ENCODE measurements at regions not wholly inside any gene's neighbourhood (a gene's known extent, or its start where the extent isn't known, plus 50 kb on each side); places are given as distances from the start of the nearest gene placed in this dataset.
"Not testable (repeated sequence)": the region's sequence is repeated elsewhere in the genome, so short reads cannot be mapped to it uniquely, and the experiment has no call there.

DNA sequence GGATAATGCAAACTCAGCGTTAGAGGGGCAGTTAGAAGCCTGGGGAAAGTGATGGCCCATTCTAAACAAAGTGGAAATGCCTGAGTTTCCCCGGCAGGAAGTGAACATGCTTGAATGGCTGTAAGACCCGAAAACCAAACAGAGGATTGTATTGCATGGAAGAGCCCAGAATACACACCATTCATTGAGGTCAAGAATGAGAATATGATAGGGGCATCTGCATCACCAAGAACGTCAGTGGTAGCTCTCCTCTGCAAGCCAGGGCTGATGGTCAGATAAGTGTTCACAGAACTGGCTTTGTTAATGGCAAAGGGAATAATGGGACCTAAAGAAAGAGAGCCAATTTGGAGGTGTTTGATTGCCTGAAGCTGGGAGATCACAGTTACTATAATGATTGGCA is 663.4 kb downstream of the KHDRBS2 start:
- Histone ChIP-seq H3K27me3 (no peaks in the 10 kb centered on the region), H3K4me3 (no peak overlapping the region), H3K36me3 (no peaks in the 10 kb centered on the region), H3K4me1 (no peaks in the 10 kb centered on the region), H3K27ac (no peak overlapping the region), H3K9me3 (peaks cover 0 to 6% (median 0%) of the 10 kb centered on the region in 4 donors)
- WGBS, 5 donors = 61 to 69% (median 63%) methylated on average over 4 of the region's 4 CpGs
- DNase-seq = no peak
- intact Hi-C loops (cut with DNase I; ENCODE audit: low total_unique reads) = no loop called here
- TF ChIP-seq POLR2AphosphoS5 (IDR thresholded peaks at IDR 0.05) (no peak), EP300 (IDR thresholded peaks at IDR 0.05) (no peak), POLR2A (IDR thresholded peaks at IDR 0.05) (no peak)
- TF ChIP-seq, protein P1, sequence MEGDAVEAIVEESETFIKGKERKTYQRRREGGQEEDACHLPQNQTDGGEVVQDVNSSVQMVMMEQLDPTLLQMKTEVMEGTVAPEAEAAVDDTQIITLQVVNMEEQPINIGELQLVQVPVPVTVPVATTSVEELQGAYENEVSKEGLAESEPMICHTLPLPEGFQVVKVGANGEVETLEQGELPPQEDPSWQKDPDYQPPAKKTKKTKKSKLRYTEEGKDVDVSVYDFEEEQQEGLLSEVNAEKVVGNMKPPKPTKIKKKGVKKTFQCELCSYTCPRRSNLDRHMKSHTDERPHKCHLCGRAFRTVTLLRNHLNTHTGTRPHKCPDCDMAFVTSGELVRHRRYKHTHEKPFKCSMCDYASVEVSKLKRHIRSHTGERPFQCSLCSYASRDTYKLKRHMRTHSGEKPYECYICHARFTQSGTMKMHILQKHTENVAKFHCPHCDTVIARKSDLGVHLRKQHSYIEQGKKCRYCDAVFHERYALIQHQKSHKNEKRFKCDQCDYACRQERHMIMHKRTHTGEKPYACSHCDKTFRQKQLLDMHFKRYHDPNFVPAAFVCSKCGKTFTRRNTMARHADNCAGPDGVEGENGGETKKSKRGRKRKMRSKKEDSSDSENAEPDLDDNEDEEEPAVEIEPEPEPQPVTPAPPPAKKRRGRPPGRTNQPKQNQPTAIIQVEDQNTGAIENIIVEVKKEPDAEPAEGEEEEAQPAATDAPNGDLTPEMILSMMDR (IDR thresholded peaks at IDR 0.05) = no peak

DNA sequence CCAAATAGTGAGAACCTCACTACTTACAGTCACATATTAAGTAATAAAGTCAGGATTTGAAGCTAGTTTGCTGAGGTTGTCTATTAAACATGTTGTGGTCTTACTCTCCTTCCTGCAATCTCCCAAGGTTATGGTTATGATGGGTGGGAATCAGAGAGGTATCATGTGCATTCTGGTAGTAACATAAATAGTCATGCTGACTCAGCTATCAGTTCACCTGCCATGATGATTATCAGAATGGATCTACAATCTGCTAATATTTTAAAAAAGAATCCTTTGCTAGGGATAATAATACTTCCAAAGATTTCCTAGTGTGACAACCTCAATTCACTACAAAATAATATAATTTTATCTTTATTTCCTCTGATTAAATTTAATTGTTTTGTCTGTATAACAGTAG is 671.9 kb downstream of the KHDRBS2 start:
- no peak for TF ChIP-seq POLR2AphosphoS5 (IDR thresholded peaks at IDR 0.05)
- no peak for TF ChIP-seq POLR2A (IDR thresholded peaks at IDR 0.05)
- TF ChIP-seq EP300 (IDR thresholded peaks at IDR 0.05) = no peak
- TF ChIP-seq, protein P1 (IDR thresholded peaks at IDR 0.05) = no peak
- no peak for DNase-seq
- Histone ChIP-seq H3K4me1 (no peaks in the 10 kb centered on the region), H3K4me3 (no peak overlapping the region), H3K9me3 (peaks cover 0 to 1% (median 0%) of the 10 kb centered on the region in 4 donors), H3K27me3 (no peaks in the 10 kb centered on the region), H3K27ac (no peak overlapping the region), H3K36me3 (no peaks in the 10 kb centered on the region)
- intact Hi-C loops (cut with DNase I; ENCODE audit: low total_unique reads) = no loop called here

DNA sequence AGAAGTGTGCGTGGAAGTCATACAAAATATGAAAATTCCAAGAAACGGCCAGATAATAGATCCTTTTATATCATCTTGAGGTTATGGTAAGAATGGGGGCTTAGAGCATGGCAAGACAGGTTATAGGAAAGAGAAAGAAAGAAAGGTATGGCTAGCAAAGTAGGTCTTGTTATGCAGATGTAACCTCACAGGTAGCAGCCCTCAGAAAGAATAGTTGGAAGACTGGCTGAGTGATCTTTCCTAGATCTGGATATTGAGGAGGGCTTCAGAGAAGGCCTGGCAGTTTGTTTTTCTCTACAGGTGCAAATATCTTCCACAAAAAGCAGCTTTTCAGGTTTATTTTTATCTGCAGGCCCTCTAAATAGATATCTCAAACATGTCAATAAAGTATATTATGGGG is 679.5 kb downstream of the KHDRBS2 start:
- no peak overlapping the region for H3K27ac ChIP-seq
- no peak overlapping the region for H3K4me3 ChIP-seq
- intact Hi-C loops (cut with DNase I; ENCODE audit: low total_unique reads) = no loop called here
- WGBS, 5 donors = 74 to 89% (median 82%) methylated on average over 2 of the region's 2 CpGs
- no peak for DNase-seq
- H3K36me3 ChIP-seq = no peaks in the 10 kb centered on the region
- no peaks in the 10 kb centered on the region for H3K27me3 ChIP-seq
- peaks cover 0 to 4% (median 0%) of the 10 kb centered on the region in 4 donors for H3K9me3 ChIP-seq
- TF ChIP-seq, protein P1 (IDR thresholded peaks at IDR 0.05) = no peak
- TF ChIP-seq EP300 (IDR thresholded peaks at IDR 0.05) (no peak), POLR2A (IDR thresholded peaks at IDR 0.05) (no peak), POLR2AphosphoS5 (IDR thresholded peaks at IDR 0.05) (no peak)
- no peaks in the 10 kb centered on the region for H3K4me1 ChIP-seq

DNA sequence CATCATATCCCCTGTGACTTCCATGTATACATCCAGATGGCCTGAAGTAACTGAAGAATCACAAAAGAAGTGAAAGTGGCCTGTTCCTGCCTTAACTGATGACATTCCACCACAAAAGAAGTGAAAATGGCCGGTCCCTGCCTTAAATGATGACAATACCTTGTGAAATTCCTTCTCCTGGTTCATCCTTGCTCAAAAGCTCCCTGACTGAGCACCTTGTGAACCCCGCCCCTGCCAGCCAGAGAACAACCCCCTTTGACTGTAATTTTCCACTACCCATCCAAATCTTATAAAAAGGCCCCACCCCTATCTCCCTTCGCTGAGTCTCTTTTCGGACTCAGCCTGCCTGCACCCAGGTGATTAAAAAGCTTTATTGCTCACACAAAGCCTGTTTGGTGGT is 680.2 kb downstream of the KHDRBS2 start:
- H3K27me3 ChIP-seq; H3K4me1 ChIP-seq; DNase-seq; intact Hi-C loops (cut with DNase I; ENCODE audit: low total_unique reads); H3K4me3 ChIP-seq; H3K27ac ChIP-seq; H3K36me3 ChIP-seq; H3K9me3 ChIP-seq: not testable (repeated sequence)
- 73 to 84% (median 77%) methylated on average over 4 of the region's 4 CpGs for WGBS, 5 donors

DNA sequence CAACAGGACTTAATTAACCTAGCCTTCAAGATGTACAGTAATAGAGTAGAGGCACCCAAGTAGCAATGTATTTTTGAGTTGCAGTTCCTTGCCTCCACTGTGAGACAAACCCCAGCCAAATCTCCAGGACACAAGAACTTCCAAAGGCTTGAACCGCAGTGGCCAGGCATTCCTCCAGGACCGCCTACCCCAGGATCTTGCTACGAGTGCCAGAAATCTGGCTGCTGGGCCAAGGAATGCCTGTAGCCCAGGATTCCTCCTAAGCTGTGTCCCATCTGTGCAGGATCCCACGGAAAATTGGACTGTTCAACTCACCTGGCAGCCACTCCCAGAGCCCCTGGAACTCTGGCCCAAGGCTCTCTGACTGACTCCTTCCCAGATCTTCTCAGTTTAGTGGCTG is 683.9 kb downstream of the KHDRBS2 start:
- intact Hi-C loops (cut with DNase I; ENCODE audit: low total_unique reads); H3K27ac ChIP-seq: not testable (repeated sequence)
- WGBS, 5 donors = 67 to 89% (median 85%) methylated on average over 4 of the region's 4 CpGs

DNA sequence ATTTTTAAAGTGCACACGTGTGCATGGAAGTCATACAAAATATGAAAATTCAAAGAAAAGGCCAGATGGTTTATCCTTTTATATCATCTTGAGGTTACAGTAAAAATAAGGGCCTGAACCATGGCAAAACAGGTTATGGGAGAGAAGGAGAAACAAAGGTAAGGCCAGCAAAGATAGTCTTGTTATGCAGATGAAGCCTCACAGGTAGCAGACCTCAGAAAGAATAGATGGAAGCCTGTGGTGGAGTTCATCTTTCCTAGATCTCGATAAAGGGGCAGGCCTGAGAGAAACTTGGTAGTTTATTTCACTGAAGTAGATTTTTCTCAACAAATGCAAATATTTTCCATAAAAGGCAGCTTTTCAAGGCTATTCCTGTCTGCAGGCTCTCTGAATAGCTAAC is 693.8 kb downstream of the KHDRBS2 start:
- WGBS, 5 donors = 72 to 93% (median 89%) methylated on average over 2 of the region's 2 CpGs
- H3K4me3 ChIP-seq = no peak overlapping the region
- intact Hi-C loops (cut with DNase I; ENCODE audit: low total_unique reads) = no loop called here
- no peaks in the 10 kb centered on the region for H3K27me3 ChIP-seq
- H3K4me1 ChIP-seq = peaks cover 0 to under 1% (median 0%) of the 10 kb centered on the region in 4 donors
- TF ChIP-seq EP300 (IDR thresholded peaks at IDR 0.05) (no peak), POLR2A (IDR thresholded peaks at IDR 0.05) (no peak), POLR2AphosphoS5 (IDR thresholded peaks at IDR 0.05) (no peak)
- TF ChIP-seq, protein P1 (IDR thresholded peaks at IDR 0.05) = no peak
- no peak overlapping the region for H3K27ac ChIP-seq
- no peak for DNase-seq
- no peaks in the 10 kb centered on the region for H3K36me3 ChIP-seq
- no peaks in the 10 kb centered on the region for H3K9me3 ChIP-seq

More for the DNA sequence above, 683.9 kb downstream of the KHDRBS2 start:
- not testable (repeated sequence) for H3K36me3 ChIP-seq, H3K9me3 ChIP-seq, H3K4me1 ChIP-seq, DNase-seq, H3K27me3 ChIP-seq, H3K4me3 ChIP-seq
